ENCODE measurements at regions not wholly inside any gene's neighbourhood (a gene's known extent, or its start where the extent isn't known, plus 50 kb on each side); places are given as distances from the start of the nearest gene placed in this dataset.

DNA sequence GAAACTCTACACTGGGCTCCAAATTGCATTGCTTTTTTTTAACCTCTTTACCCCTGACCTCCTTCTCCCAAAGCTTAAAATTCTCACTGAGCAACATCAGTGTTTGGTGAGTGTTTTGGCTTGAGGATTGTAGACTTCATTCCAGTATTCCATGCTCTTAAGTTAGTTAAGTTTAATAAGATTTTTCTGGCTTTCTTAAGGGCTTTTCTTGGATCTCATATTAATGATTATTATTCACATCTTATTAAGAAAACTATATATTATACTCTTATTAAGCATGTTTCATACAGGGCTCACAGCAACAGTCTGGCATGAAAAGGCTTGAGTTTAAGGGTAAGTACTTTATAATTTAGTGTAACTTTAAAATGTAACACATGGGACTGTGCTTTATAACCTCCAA lies 141.8 kb downstream of the DISP1 start:
- Histone ChIP-seq H3K9me3 (no peaks in the 10 kb centered on the region), H3K27me3 (replicated peaks; ENCODE audit: control insufficient read depth, insufficient read depth, low read length) (no peaks in the 10 kb centered on the region), H3K36me3 (ENCODE audit: control insufficient read depth, insufficient read depth, low read length) (no peaks in the 10 kb centered on the region), H3K4me3 (ENCODE audit: low read depth, low read length) (no peak overlapping the region), H3K4me1 (no peaks in the 10 kb centered on the region)
- intact Hi-C loops (cut with micrococcal nuclease; ENCODE audit: unreplicated experiment) = no loop called here
- H3K27ac Mint-ChIP-seq (ENCODE audit: unreplicated experiment) = no peak overlapping the region
- H3K9me3 Mint-ChIP-seq (ENCODE audit: unreplicated experiment) = no peaks in the 10 kb centered on the region
- no TSS peak for BruUV-seq (replicated peaks)
- CTCF ChIA-PET = no interaction called here
- H3K4me3 Mint-ChIP-seq (ENCODE audit: unreplicated experiment) = no peak overlapping the region
- DNase-seq = no peak
- no peaks in the 10 kb centered on the region for H3K36me3 Mint-ChIP-seq (ENCODE audit: insufficient read depth, unreplicated experiment)
- no peak for TF ChIP-seq CTCF (IDR thresholded peaks at IDR 0.05; ENCODE audit: insufficient read depth in 1 of 2, low read depth in 1 of 2, low read length in 1 of 2, severe bottlenecking in 1 of 2, unreplicated experiment in 1 of 2)
- POLR2A ChIA-PET = no interaction called here
- no peaks in the 10 kb centered on the region for H3K4me1 Mint-ChIP-seq (ENCODE audit: low read depth, unreplicated experiment)
- no peaks in the 10 kb centered on the region for H3K27me3 Mint-ChIP-seq (ENCODE audit: insufficient read depth, unreplicated experiment)

DNA sequence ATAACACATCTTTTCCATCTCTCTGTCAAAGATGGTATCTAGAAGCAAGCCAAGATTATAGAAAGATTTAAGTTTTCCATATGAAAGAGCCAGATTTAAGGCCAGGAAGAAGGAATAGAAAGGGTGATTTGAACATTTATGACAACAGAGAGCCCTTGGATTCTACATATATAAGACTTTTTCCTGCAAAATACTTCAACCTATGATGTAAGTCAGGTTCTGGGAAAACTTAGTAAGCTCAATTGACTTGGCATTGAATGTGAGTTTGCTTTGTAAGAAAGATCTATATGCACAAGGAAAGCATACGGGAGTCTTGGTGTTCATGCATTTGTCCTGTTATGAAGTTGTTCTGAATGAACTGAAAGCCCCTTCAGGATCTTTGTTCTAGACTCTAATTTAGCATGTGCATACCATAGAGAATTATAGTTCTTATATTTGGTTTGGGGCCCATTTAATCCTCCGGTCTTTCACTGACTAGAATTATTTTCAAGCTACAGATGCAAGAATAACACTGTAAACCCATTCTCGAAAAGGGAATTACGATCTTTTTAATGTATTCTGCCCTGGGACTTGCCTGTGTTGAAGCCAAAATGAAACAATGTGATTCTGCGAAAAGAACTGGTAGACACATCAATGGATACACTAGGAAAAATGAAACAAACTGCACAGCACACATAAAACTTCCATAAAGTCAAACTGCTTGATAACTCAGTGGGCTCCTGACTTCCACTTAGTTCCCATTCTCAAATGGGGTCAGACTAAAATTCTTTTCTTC lies 152.8 kb downstream of the DISP1 start:
- no peaks in the 10 kb centered on the region for H3K9me3 ChIP-seq
- no peak overlapping the region for H3K4me3 ChIP-seq (ENCODE audit: low read depth, low read length)
- no peaks in the 10 kb centered on the region for H3K27me3 ChIP-seq (replicated peaks; ENCODE audit: control insufficient read depth, insufficient read depth, low read length)
- no peaks in the 10 kb centered on the region for H3K36me3 ChIP-seq (ENCODE audit: control insufficient read depth, insufficient read depth, low read length)
- CTCF ChIA-PET = no interaction called here
- no TSS peak for BruUV-seq (replicated peaks)
- no peak overlapping the region for H3K4me3 Mint-ChIP-seq (ENCODE audit: unreplicated experiment)
- no peaks in the 10 kb centered on the region for H3K4me1 Mint-ChIP-seq (ENCODE audit: low read depth, unreplicated experiment)
- no peaks in the 10 kb centered on the region for H3K27me3 Mint-ChIP-seq (ENCODE audit: insufficient read depth, unreplicated experiment)
- no peak for TF ChIP-seq CTCF (IDR thresholded peaks at IDR 0.05; ENCODE audit: insufficient read depth in 1 of 2, low read depth in 1 of 2, low read length in 1 of 2, severe bottlenecking in 1 of 2, unreplicated experiment in 1 of 2)
- no peak for DNase-seq
- no peaks in the 10 kb centered on the region for H3K4me1 ChIP-seq
- intact Hi-C loops (cut with micrococcal nuclease; ENCODE audit: unreplicated experiment) = no loop called here
- POLR2A ChIA-PET = no interaction called here
- H3K9me3 Mint-ChIP-seq (ENCODE audit: unreplicated experiment) = no peaks in the 10 kb centered on the region
- H3K27ac Mint-ChIP-seq (ENCODE audit: unreplicated experiment) = no peak overlapping the region
- no peaks in the 10 kb centered on the region for H3K36me3 Mint-ChIP-seq (ENCODE audit: insufficient read depth, unreplicated experiment)

GRCh38 chr1:222970040-222970439 lies 155.2 kb downstream of the DISP1 start:
- Mint-ChIP-seq H3K27me3 (ENCODE audit: insufficient read depth, unreplicated experiment) (no peaks in the 10 kb centered on the region), H3K9me3 (ENCODE audit: unreplicated experiment) (no peaks in the 10 kb centered on the region), H3K36me3 (ENCODE audit: insufficient read depth, unreplicated experiment) (no peaks in the 10 kb centered on the region), H3K4me3 (ENCODE audit: unreplicated experiment) (no peak overlapping the region), H3K4me1 (ENCODE audit: low read depth, unreplicated experiment) (no peaks in the 10 kb centered on the region), H3K27ac (ENCODE audit: unreplicated experiment) (no peak overlapping the region)
- intact Hi-C loops (cut with micrococcal nuclease; ENCODE audit: unreplicated experiment) = no loop called here
- POLR2A ChIA-PET = no interaction called here
- Histone ChIP-seq H3K9me3 (no peaks in the 10 kb centered on the region), H3K27me3 (replicated peaks; ENCODE audit: control insufficient read depth, insufficient read depth, low read length) (no peaks in the 10 kb centered on the region), H3K4me1 (no peaks in the 10 kb centered on the region), H3K36me3 (ENCODE audit: control insufficient read depth, insufficient read depth, low read length) (no peaks in the 10 kb centered on the region), H3K4me3 (ENCODE audit: low read depth, low read length) (no peak overlapping the region)
- TF ChIP-seq CTCF (IDR thresholded peaks at IDR 0.05; ENCODE audit: insufficient read depth in 1 of 2, low read depth in 1 of 2, low read length in 1 of 2, severe bottlenecking in 1 of 2, unreplicated experiment in 1 of 2) = no peak
- no peak for DNase-seq
- CTCF ChIA-PET = no interaction called here
- no TSS peak for BruUV-seq (replicated peaks)

Measured in Caco-2 (cell line).